Upper lobe of left lung (tissue), 6 donors: ENCODE measurements at regions not wholly inside any gene's neighbourhood (a gene's known extent, or its start where the extent isn't known, plus 50 kb on each side); places are given as distances from the start of the nearest gene placed in this dataset.
"Not testable (repeated sequence)": the region's sequence is repeated elsewhere in the genome, so short reads cannot be mapped to it uniquely, and the experiment has no call there.

ENCODE experiments used
- ATAC-seq, 2 donors: fragments of 200-7000 bp; cut with Tn5 transposase; one replicate each; pipeline ENCODE4 v1.9.1; 2022; ENCODE audit warnings: mild to moderate bottlenecking in 2 of 2, moderate library complexity in 2 of 2; ENCODE audit not compliant: low FRiP score in 2 of 2
- DNase-seq, 2 donors: peaks; one replicate each; pipeline ENCODE4 v3.0.0-alpha.2; 2019 to 2020
- H3K27ac ChIP-seq, 4 donors: fragments of 200-600 bp; sonication (generic); one replicate each; pipeline ENCODE4 v1.5.1; 2016 to 2019
- H3K27me3 ChIP-seq, 4 donors: fragments of 200-600 bp; sonication (generic); one replicate each; pipeline ENCODE4 v1.5.1; 2017 to 2019
- H3K36me3 ChIP-seq, 4 donors: fragments of 200-600 bp; sonication (generic); one replicate each; pipeline ENCODE4 v1.5.1; 2016 to 2019
- H3K4me1 ChIP-seq, 4 donors: fragments of 200-600 bp; sonication (generic); one replicate each; pipeline ENCODE4 v1.5.1; 2018 to 2019
- H3K4me3 ChIP-seq, 4 donors: fragments of 200-600 bp; sonication (generic); one replicate each; pipeline ENCODE4 v1.5.1; 2017 to 2019; ENCODE audit warnings: mild to moderate bottlenecking in 2 of 4, moderate library complexity in 1 of 4
- H3K9me3 ChIP-seq, 4 donors: fragments of 200-600 bp; sonication (generic); one replicate each; pipeline ENCODE4 v1.5.1; 2018 to 2019
- EP300 ChIP-seq, 4 donors: sonication (generic); formaldehyde crosslinking; IDR thresholded peaks; one replicate each; pipeline ENCODE4 v1.5.1; 2017; ENCODE audit warnings: antibody characterized with exemption in 4 of 4, control low read depth in 2 of 4
- POLR2A ChIP-seq, 4 donors: fragments of 450-650 bp; IDR thresholded peaks; one replicate each; pipeline ENCODE4 v1.5.1; 2016 to 2017; ENCODE audit warnings: antibody characterized with exemption in 4 of 4, mild to moderate bottlenecking in 2 of 4
- POLR2AphosphoS5 ChIP-seq, 2 donors: sonication (generic); formaldehyde crosslinking; IDR thresholded peaks; one replicate each; pipeline ENCODE4 v1.5.1; 2017; ENCODE audit warnings: antibody characterized with exemption in 2 of 2
- WGBS, 2 donors: methylation state at CpG; one replicate each; pipeline ENCODE4 v1.1.5; 2017 to 2018; 5-methylcytosine and 5-hydroxymethylcytosine counted together
- TF ChIP-seq, protein P1 (sequence below), 6 experiments: fragments of 450-650 bp in 4 of 6; fragments of 200-600 bp in 2 of 6; sonication (generic) in 2 of 6; IDR thresholded peaks; one replicate each; pipeline ENCODE4 v1.5.1; 2016 to 2019; ENCODE audit warnings: antibody characterized with exemption in 6 of 6
- donor health status: DM: no; HTN: no; CAD: no; lungs with moderate emphysema.
- donor health status: DM: no; HTN: yes; CAD: no; lungs with severe emphysema.

DNA sequence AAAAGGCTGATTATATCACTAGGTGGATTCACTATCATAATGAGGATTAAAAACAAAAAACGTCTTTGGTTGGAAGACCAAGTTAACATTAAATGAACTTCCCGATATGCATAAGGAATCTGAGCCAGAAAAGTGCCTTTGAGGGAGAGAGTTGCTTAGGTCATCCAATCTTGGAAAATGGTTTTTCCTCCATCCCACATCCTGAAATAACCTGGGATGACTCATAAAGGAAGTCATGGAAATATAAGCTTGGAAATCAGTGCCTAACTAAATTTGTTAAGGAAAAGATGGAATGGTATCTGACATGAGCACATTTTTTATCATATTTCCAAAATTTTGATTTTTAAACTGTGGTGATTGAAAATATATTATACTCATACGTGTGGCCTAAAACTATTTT lies 66.0 kb downstream of the KBTBD8 start:
- no peak overlapping the region for H3K27ac ChIP-seq
- no peaks in the 10 kb centered on the region for H3K4me1 ChIP-seq
- H3K4me3 ChIP-seq, result no peak overlapping the region
- no peaks in the 10 kb centered on the region for H3K9me3 ChIP-seq
- ATAC-seq, result no peak
- DNase-seq, result no peak
- WGBS, 2 donors, result 66 to 68% methylated on average over 3 of the region's 3 CpGs
- TF ChIP-seq POLR2A (IDR thresholded peaks at IDR 0.05) (no peak), POLR2AphosphoS5 (IDR thresholded peaks at IDR 0.05) (no peak), EP300 (IDR thresholded peaks at IDR 0.05) (no peak)
- TF ChIP-seq, protein P1, sequence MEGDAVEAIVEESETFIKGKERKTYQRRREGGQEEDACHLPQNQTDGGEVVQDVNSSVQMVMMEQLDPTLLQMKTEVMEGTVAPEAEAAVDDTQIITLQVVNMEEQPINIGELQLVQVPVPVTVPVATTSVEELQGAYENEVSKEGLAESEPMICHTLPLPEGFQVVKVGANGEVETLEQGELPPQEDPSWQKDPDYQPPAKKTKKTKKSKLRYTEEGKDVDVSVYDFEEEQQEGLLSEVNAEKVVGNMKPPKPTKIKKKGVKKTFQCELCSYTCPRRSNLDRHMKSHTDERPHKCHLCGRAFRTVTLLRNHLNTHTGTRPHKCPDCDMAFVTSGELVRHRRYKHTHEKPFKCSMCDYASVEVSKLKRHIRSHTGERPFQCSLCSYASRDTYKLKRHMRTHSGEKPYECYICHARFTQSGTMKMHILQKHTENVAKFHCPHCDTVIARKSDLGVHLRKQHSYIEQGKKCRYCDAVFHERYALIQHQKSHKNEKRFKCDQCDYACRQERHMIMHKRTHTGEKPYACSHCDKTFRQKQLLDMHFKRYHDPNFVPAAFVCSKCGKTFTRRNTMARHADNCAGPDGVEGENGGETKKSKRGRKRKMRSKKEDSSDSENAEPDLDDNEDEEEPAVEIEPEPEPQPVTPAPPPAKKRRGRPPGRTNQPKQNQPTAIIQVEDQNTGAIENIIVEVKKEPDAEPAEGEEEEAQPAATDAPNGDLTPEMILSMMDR (IDR thresholded peaks at IDR 0.05), result no peak
- no peaks in the 10 kb centered on the region for H3K27me3 ChIP-seq
- no peaks in the 10 kb centered on the region for H3K36me3 ChIP-seq

DNA sequence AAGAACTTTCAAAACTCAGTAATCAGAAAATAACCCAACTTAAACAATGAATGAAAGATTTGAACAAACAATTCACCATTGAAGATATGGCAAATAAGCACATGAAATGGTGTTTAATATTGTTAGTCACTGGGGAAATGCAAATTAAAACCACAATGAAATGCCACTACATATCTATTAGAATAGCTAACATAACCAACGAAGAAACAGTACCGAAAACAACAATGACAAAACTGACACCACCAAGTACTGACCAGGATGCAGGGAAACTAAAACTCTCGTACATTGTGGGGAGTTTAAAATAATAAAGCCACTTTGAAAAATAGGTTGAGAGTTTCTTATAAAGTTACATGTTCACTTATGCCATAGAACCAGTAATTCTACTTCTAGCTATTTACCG lies 69.1 kb downstream of the KBTBD8 start:
- DNase-seq, result no peak
- H3K9me3 ChIP-seq, result no peaks in the 10 kb centered on the region
- no peaks in the 10 kb centered on the region for H3K27me3 ChIP-seq
- no peak overlapping the region for H3K4me3 ChIP-seq
- no peak overlapping the region for H3K27ac ChIP-seq
- no peaks in the 10 kb centered on the region for H3K4me1 ChIP-seq
- TF ChIP-seq POLR2AphosphoS5 (IDR thresholded peaks at IDR 0.05), result no peak
- TF ChIP-seq, protein P1 (IDR thresholded peaks at IDR 0.05), result no peak
- no peak for TF ChIP-seq POLR2A (IDR thresholded peaks at IDR 0.05)
- TF ChIP-seq EP300 (IDR thresholded peaks at IDR 0.05), result no peak
- ATAC-seq, result no peak
- H3K36me3 ChIP-seq, result no peaks in the 10 kb centered on the region
- WGBS, 2 donors, result 78 to 79% methylated on average over 4 of the region's 4 CpGs

DNA sequence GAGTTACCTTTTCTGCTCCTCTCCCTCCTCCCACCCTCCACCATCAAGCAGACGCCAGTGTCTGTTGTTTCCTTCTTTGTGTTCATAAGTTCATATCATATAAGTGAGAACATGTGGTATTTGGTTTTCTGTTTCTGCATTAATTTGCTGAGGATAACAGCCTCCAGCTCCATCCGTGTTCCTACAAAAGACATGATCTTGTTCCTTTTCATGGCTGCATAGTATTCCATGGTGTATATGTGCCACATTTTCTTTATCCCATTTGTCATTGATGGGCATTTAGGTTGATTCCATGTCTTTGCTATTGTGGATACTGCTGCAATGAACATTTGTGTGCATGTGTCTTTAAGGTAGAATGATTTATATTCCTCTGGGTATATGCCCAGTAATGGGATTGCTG lies 74.5 kb downstream of the KBTBD8 start:
- not testable (repeated sequence) for H3K9me3 ChIP-seq, H3K27ac ChIP-seq, H3K36me3 ChIP-seq, H3K27me3 ChIP-seq, ATAC-seq, H3K4me1 ChIP-seq, DNase-seq, H3K4me3 ChIP-seq
- 91 to 97% methylated on average over 2 of the region's 2 CpGs for WGBS, 2 donors

DNA sequence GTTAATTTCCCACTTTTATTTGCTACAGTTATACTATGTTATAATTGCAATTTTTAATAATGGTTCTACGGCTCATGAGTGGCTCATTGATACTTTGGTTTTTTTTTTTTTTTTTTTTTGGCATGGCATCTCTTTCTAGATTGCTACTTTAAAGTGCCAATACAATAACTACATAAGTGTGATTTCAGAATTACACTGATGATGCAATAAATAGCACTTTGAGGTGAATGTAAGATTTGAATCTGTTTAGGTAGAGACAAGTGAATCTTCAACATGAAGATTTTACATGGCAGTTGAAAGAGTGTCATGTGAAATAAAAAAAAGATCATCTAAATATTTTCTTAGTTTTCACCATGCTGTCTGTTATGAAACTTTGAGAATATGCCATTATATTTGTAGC lies 75.7 kb downstream of the KBTBD8 start:
- ATAC-seq (no peak), DNase-seq (no peak)
- Histone ChIP-seq H3K4me3 (no peak overlapping the region), H3K4me1 (no peaks in the 10 kb centered on the region), H3K27me3 (no peaks in the 10 kb centered on the region), H3K36me3 (no peaks in the 10 kb centered on the region), H3K9me3 (no peaks in the 10 kb centered on the region), H3K27ac (no peak overlapping the region)
- no peak for TF ChIP-seq POLR2A (IDR thresholded peaks at IDR 0.05)
- TF ChIP-seq, protein P1 (IDR thresholded peaks at IDR 0.05), result no peak
- no peak for TF ChIP-seq EP300 (IDR thresholded peaks at IDR 0.05)
- TF ChIP-seq POLR2AphosphoS5 (IDR thresholded peaks at IDR 0.05), result no peak
- WGBS, 2 donors, result 81 to 94% methylated on average over 1 of the region's 1 CpG

DNA sequence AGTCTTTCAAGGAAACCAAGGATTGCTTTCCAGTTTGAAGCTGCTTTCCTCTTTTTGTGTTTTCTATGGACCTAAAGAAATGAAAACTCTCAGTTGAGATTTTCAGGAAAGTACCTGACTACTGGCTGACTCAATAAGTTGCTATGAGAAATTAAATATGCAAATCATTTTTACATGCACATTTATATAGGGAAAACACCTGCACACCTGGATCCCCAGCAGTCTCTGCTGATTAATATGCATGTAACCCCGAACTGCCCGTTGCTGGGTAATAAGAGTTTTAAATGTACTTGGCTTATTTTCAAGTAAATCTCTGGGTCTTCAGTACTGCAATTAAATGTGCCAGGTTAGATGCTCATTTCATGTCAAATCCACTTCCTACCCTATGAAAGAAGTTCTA lies 77.2 kb downstream of the KBTBD8 start:
- no peak overlapping the region for H3K27ac ChIP-seq
- TF ChIP-seq EP300 (IDR thresholded peaks at IDR 0.05) (no peak), POLR2AphosphoS5 (IDR thresholded peaks at IDR 0.05) (no peak), POLR2A (IDR thresholded peaks at IDR 0.05) (no peak)
- TF ChIP-seq, protein P1 (IDR thresholded peaks at IDR 0.05), result no peak
- no peaks in the 10 kb centered on the region for H3K27me3 ChIP-seq
- ATAC-seq (no peak), DNase-seq (no peak)
- 79 to 94% methylated on average over 2 of the region's 2 CpGs for WGBS, 2 donors
- H3K9me3 ChIP-seq, result no peaks in the 10 kb centered on the region
- H3K4me3 ChIP-seq, result no peak overlapping the region
- no peaks in the 10 kb centered on the region for H3K4me1 ChIP-seq
- H3K36me3 ChIP-seq, result no peaks in the 10 kb centered on the region
